Neural cell (in vitro differentiated cells): ENCODE measurements at regions not wholly inside any gene's neighbourhood (a gene's known extent, or its start where the extent isn't known, plus 50 kb on each side); places are given as distances from the start of the nearest gene placed in this dataset.

ENCODE experiments used
- H2AFZ ChIP-seq: fragments of 200-600, 300-800 bp; sonication (generic), shearing (Covaris generic); 2 replicates; pipeline ENCODE4 v1.6.0; 2014; ENCODE audit warnings: low read depth, mild to moderate bottlenecking, antibody characterized with exemption, low read length, moderate library complexity
- H3F3A ChIP-seq: fragments of 200-600 bp; shearing (Covaris generic); 2 replicates; pipeline ENCODE4 v1.6.1; 2016; ENCODE audit warnings: mild to moderate bottlenecking, moderate library complexity, mixed read lengths, antibody characterized with exemption, low read length; ENCODE audit not compliant: insufficient read depth, poor library complexity, severe bottlenecking
- H3K27ac ChIP-seq: fragments of 200-600, 300-800 bp; sonication (generic), shearing (Covaris generic); 2 replicates; pipeline ENCODE4 v1.5.1; 2014; ENCODE audit warnings: mild to moderate bottlenecking, low read length, moderate library complexity
- H3K27me3 ChIP-seq: fragments of 300-800, 200-600 bp; sonication (generic), shearing (Covaris generic); 2 replicates; pipeline ENCODE4 v1.6.0; 2014; ENCODE audit warnings: mild to moderate bottlenecking, low read depth, low read length, moderate library complexity; ENCODE audit not compliant: insufficient read depth
- H3K36me3 ChIP-seq: fragments of 300-800, 200-600 bp; sonication (generic), shearing (Covaris generic); 2 replicates; pipeline ENCODE4 v1.5.1; 2014; ENCODE audit warnings: mild to moderate bottlenecking, antibody characterized with exemption, low read length, moderate library complexity; ENCODE audit not compliant: insufficient read depth
- H3K4me2 ChIP-seq: fragments of 300-800, 200-600 bp; sonication (generic), shearing (Covaris generic); 2 replicates; pipeline ENCODE4 v1.6.0; 2014; ENCODE audit warnings: mild to moderate bottlenecking, low read length
- H3K4me3 ChIP-seq: fragments of 300-800, 200-600 bp; sonication (generic), shearing (Covaris generic); 2 replicates; pipeline ENCODE4 v1.5.1; 2014; ENCODE audit warnings: mild to moderate bottlenecking, low read length, moderate library complexity
- H3K79me2 ChIP-seq: fragments of 200-600 bp; shearing (Covaris generic); replicated peaks from 2 replicates; pipeline ENCODE4 v1.6.0; 2014; ENCODE audit warnings: mild to moderate bottlenecking, low read length, moderate library complexity; ENCODE audit not compliant: insufficient read depth
- H3K9ac ChIP-seq: fragments of 300-800, 200-600 bp; sonication (generic), shearing (Covaris generic); 2 replicates; pipeline ENCODE4 v1.6.1; 2016; ENCODE audit warnings: mild to moderate bottlenecking, low read length, mixed read lengths
- H3K9me2 ChIP-seq: fragments of 200-600 bp; shearing (Covaris generic); 2 replicates; pipeline ENCODE4 v1.6.1; 2016; ENCODE audit warnings: mild to moderate bottlenecking, low read length, mixed read lengths; ENCODE audit not compliant: insufficient read depth
- H3K9me3 ChIP-seq: fragments of 200-600, 300-800 bp; sonication (generic), shearing (Covaris generic); 2 replicates; pipeline ENCODE4 v1.6.1; 2016; ENCODE audit warnings: mild to moderate bottlenecking, mixed run types, low read length, moderate library complexity, mixed read lengths
- H4K20me1 ChIP-seq: fragments of 200-600 bp; shearing (Covaris generic); 2 replicates; pipeline ENCODE4 v1.6.1; 2016; ENCODE audit warnings: mild to moderate bottlenecking, mixed run types; ENCODE audit not compliant: insufficient read depth
- CTCF ChIP-seq: fragments of 450-650 bp; IDR thresholded peaks from 2 replicates; pipeline ENCODE4 v1.5.1; 2014; ENCODE audit warnings: antibody characterized with exemption, mild to moderate bottlenecking, moderate library complexity; ENCODE audit not compliant: poor library complexity, severe bottlenecking
- EP300 ChIP-seq: fragments of 450-650 bp; conservative IDR thresholded peaks from 2 replicates; pipeline ENCODE4 v1.6.1; 2014; ENCODE audit warnings: antibody characterized with exemption, mild to moderate bottlenecking, moderate library complexity; ENCODE audit not compliant: poor library complexity, severe bottlenecking
- EZH2 ChIP-seq: fragments of 200-600, 300-800 bp; shearing (Covaris generic), sonication (generic); IDR thresholded peaks from 2 replicates; pipeline ENCODE4 v1.6.1; 2014; ENCODE audit warnings: antibody characterized with exemption, low read length, borderline replicate concordance, mild to moderate bottlenecking; ENCODE audit not compliant: insufficient read depth, poor library complexity, severe bottlenecking
- POLR2AphosphoS5 ChIP-seq: IDR thresholded peaks from 2 replicates; pipeline ENCODE4 v1.6.1; 2012
- RAD21 ChIP-seq: fragments of 450-650 bp; conservative IDR thresholded peaks from 2 replicates; pipeline ENCODE4 v1.6.1; 2014; ENCODE audit warnings: antibody characterized with exemption, mild to moderate bottlenecking, moderate library complexity
- REST ChIP-seq: IDR thresholded peaks from 2 replicates; pipeline ENCODE4 v1.6.1; 2012; ENCODE audit warnings: borderline replicate concordance
- SMC3 ChIP-seq: fragments of 450-650 bp; conservative IDR thresholded peaks from 2 replicates; pipeline ENCODE4 v1.6.1; 2014; ENCODE audit warnings: antibody characterized with exemption, mild to moderate bottlenecking, moderate library complexity; ENCODE audit not compliant: poor library complexity

- no peaks in the 10 kb centered on the region for H3K79me2 ChIP-seq
- H3K36me3 ChIP-seq, result no peaks in the 10 kb centered on the region
- H3K27me3 ChIP-seq, result no peaks in the 10 kb centered on the region
- no peaks in the 10 kb centered on the region for H3F3A ChIP-seq
- H3K4me2 ChIP-seq, result no peak overlapping the region
- H3K9ac ChIP-seq, result no peak overlapping the region
- no peak overlapping the region for H2AFZ ChIP-seq
- no peak overlapping the region for H3K4me3 ChIP-seq
- no peaks in the 10 kb centered on the region for H4K20me1 ChIP-seq
- no peaks in the 10 kb centered on the region for H3K9me3 ChIP-seq
- no peaks in the 10 kb centered on the region for H3K9me2 ChIP-seq
- H3K27ac ChIP-seq, result no peak overlapping the region
- TF ChIP-seq EP300, result no peak
Observed at GRCh38 chr17:53135969-53136368, 686.8 kb upstream of the KIF2B start.

GRCh38 chr17:53134548-53134947 is 688.2 kb upstream of the KIF2B start:
- Histone ChIP-seq H3K9me3 (no peaks in the 10 kb centered on the region), H3K4me2 (no peak overlapping the region), H3K9me2 (no peaks in the 10 kb centered on the region), H3K36me3 (no peaks in the 10 kb centered on the region), H3K9ac (no peak overlapping the region), H3K79me2 (no peaks in the 10 kb centered on the region), H3K4me3 (no peak overlapping the region), H3K27ac (no peak overlapping the region), H3F3A (no peaks in the 10 kb centered on the region), H2AFZ (no peak overlapping the region), H4K20me1 (no peaks in the 10 kb centered on the region), H3K27me3 (no peaks in the 10 kb centered on the region)
- TF ChIP-seq CTCF (no peak), RAD21 (no peak), EP300 (no peak), REST (no peak), SMC3 (no peak), POLR2AphosphoS5 (no peak), EZH2 (no peak)

GRCh38 chr17:53133876-53134275 is 688.9 kb upstream of the KIF2B start:
- TF ChIP-seq CTCF, result no peak

More at GRCh38 chr17:53133876-53134275, 688.9 kb upstream of the KIF2B start:
- Histone ChIP-seq H4K20me1 (no peaks in the 10 kb centered on the region), H3K4me2 (no peak overlapping the region), H3K27ac (no peak overlapping the region), H2AFZ (no peak overlapping the region), H3K9ac (no peak overlapping the region), H3K27me3 (no peaks in the 10 kb centered on the region), H3K79me2 (no peaks in the 10 kb centered on the region), H3K36me3 (no peaks in the 10 kb centered on the region), H3K9me2 (no peaks in the 10 kb centered on the region), H3F3A (no peaks in the 10 kb centered on the region), H3K9me3 (no peaks in the 10 kb centered on the region), H3K4me3 (no peak overlapping the region)
